AG04450 (cell line): ENCODE measurements at regions not wholly inside any gene's neighbourhood (a gene's known extent, or its start where the extent isn't known, plus 50 kb on each side); places are given as distances from the start of the nearest gene placed in this dataset.

Source experiments
- CTCF ChIA-PET: fragments of 300-600, 350-600 bp; formaldehyde crosslinking; extraction: SDS; loops from one replicate; lab custom pipeline; 2022; ENCODE audit warnings: antibody characterized with exemption, inconsistent platforms; lab: Charles Lee
- POLR2A ChIA-PET: fragments of 350-600 bp; formaldehyde crosslinking; extraction: SDS; loops from one replicate; lab custom pipeline; 2021; ENCODE audit warnings: antibody characterized with exemption, inconsistent platforms; lab: Yijun Ruan, JAX
- DNase-seq: peaks from one replicate; pipeline ENCODE4 v3.0.0-alpha.2; 2011; ENCODE audit warnings: low read depth, low spot score
- H3K27ac ChIP-seq: one replicate; pipeline ENCODE4 v1.5.1; 2012; ENCODE audit warnings: low read depth, low read length, control low read depth
- H3K27me3 ChIP-seq: one replicate; pipeline ENCODE4 v1.6.0; 2012; ENCODE audit warnings: low read length; ENCODE audit not compliant: control insufficient read depth, insufficient read depth
- H3K4me3 ChIP-seq: 2 replicates; pipeline ENCODE4 v1.5.1; 2011; ENCODE audit warnings: mild to moderate bottlenecking, low read depth, low read length, control low read depth
- H3K9me3 ChIP-seq: 2 replicates; pipeline ENCODE4 v1.5.1; 2012; ENCODE audit warnings: low read length; ENCODE audit not compliant: control insufficient read depth, insufficient read depth
- TF ChIP-seq, protein P1 (sequence below): IDR thresholded peaks from 2 replicates; pipeline ENCODE4 v1.5.1; 2011; ENCODE audit warnings: low read depth, low read length, control low read depth, inconsistent platforms

DNA sequence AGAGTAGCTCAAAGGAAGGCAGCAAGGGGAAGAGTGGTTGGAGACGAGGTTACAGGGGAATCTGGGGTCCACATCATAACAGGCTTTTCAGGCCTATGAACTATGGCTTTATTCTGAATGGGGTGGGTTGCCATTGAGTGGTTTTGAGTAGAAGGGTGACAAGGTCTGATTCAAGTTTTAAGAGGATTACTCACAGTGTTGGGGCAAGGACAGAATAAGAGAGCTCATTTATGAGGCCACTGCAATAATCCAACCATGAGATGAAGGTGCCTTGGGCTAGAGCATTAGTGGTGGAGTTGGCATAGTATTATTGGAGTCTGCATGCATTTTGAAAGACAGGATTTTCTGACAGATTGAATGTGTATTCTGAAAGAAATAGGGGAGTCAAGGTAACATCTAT is 315.9 kb downstream of the RNF144A start:
- Histone ChIP-seq H3K27me3 (no peaks in the 10 kb centered on the region), H3K9me3 (no peaks in the 10 kb centered on the region), H3K4me3 (no peak overlapping the region), H3K27ac (no peak overlapping the region)
- TF ChIP-seq, protein P1, sequence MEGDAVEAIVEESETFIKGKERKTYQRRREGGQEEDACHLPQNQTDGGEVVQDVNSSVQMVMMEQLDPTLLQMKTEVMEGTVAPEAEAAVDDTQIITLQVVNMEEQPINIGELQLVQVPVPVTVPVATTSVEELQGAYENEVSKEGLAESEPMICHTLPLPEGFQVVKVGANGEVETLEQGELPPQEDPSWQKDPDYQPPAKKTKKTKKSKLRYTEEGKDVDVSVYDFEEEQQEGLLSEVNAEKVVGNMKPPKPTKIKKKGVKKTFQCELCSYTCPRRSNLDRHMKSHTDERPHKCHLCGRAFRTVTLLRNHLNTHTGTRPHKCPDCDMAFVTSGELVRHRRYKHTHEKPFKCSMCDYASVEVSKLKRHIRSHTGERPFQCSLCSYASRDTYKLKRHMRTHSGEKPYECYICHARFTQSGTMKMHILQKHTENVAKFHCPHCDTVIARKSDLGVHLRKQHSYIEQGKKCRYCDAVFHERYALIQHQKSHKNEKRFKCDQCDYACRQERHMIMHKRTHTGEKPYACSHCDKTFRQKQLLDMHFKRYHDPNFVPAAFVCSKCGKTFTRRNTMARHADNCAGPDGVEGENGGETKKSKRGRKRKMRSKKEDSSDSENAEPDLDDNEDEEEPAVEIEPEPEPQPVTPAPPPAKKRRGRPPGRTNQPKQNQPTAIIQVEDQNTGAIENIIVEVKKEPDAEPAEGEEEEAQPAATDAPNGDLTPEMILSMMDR = no peak
- ChIA-PET POLR2A (no interaction called here), CTCF (no interaction called here)
- no peak for DNase-seq

DNA sequence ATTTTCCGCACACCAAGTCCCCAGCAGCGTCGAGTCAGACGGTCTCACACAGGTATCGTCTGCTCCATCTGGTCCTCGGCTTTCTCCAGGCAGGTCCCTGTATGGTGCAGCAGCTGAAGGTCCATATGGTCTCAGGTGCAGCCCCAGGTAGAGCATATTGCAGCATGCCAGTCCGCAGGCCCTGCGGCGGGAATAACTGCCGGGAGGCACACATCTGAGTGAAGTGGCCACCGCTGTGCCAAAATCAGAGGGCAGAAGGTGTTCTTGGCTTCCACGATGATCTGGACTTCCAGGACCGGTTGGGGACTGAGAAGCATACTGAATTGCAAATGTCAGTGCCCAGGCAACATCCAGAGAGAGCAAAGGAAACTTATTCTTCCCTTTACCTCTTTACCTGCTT is 320.3 kb downstream of the RNF144A start:
- ChIA-PET CTCF (no interaction called here), POLR2A (no interaction called here)
- no peak overlapping the region for H3K27ac ChIP-seq
- TF ChIP-seq, protein P1 = no peak
- no peaks in the 10 kb centered on the region for H3K27me3 ChIP-seq
- DNase-seq = no peak
- H3K4me3 ChIP-seq = no peak overlapping the region
- H3K9me3 ChIP-seq = no peaks in the 10 kb centered on the region

DNA sequence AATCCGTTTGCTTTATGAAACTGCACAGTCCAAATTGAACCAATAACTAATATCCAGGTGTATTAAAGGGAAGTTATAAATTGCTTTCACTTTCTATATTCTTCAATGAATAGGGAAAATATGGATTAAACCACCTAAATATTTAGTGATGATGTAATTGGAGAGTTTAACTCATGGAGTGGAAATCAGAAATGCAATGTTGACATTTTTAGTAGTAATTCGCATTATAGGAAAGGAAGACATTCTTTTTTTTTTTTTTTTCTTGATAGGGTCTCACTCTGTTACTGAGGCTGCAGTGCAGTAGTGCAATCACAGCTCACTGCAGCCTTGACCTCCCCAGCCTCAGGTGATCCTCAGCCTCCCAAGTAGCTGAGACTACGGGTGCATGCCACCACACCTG is 321.9 kb downstream of the RNF144A start:
- Histone ChIP-seq H3K9me3 (no peaks in the 10 kb centered on the region), H3K4me3 (no peak overlapping the region), H3K27ac (no peak overlapping the region), H3K27me3 (no peaks in the 10 kb centered on the region)
- TF ChIP-seq, protein P1 = no peak
- ChIA-PET CTCF (no interaction called here), POLR2A (no interaction called here)
- no peak for DNase-seq

DNA sequence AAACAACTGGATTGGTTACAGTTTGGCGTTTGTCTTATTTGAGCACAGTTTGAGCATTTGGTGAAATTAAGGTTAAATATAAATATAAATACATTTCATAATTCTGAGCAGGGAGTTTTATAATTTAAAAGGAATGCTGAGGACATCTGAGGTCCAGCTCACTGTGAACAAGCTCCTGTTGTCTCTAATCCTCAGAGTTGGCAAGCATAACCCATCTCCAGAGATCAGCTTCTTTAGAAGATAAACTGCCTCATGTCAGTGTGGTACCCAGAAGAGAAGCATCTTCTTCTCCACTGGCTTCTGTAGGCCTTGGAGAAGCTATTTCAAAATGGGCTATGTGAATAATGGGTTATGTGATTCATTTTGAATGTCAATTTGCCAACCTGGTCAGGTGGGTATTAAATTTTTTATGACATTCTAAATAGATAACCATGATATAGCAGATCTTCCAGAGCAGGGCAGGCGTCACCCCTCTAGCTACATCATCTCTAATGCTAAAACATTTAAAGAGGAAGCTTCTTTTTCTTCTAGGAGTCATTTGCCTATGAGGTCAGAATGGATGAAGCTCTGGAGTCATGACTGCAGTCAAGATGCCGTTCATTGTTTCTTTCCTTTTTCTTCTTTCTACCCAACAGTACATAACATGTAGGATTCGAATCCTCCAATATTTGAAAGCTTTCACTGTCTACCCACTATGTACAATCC is 324.0 kb downstream of the RNF144A start:
- ChIA-PET POLR2A (no interaction called here), CTCF (no interaction called here)
- DNase-seq = no peak
- Histone ChIP-seq H3K4me3 (no peak overlapping the region), H3K9me3 (no peaks in the 10 kb centered on the region), H3K27ac (no peak overlapping the region), H3K27me3 (no peaks in the 10 kb centered on the region)
- TF ChIP-seq, protein P1 = no peak

DNA sequence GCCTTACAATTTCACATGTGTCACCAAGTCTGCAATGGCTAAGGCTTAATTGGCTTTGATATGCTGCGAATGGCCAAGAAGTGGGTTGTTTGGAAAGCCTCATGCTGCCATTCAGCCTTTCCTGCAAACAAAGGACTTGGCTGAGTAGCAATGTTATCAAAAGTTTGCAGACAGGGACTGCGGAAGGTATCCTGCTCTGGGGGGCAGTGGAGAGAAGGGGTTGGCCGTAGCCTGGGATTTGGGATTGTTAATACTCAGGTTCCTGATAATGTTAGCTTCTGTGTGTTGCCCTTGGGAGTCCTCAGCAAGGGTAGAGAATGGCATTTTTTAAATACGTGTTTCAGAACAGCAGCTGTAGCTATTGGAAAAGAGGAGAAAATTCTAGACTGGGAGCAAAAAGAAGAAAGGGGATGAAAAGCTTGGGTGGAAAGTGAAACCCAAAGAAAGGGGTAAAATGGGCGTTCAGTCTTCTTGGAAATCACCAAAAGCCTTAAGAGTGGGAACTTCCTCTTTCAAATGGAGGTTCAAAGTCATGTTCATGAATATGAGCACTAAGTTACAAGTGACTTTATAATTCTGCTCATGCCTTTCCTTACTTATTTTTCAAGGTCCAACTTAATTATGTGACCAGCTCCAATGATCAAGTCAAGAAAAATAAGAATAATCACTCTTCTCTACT is 325.1 kb downstream of the RNF144A start:
- TF ChIP-seq, protein P1 = no peak
- no peak for DNase-seq
- Histone ChIP-seq H3K27ac (no peak overlapping the region), H3K27me3 (no peaks in the 10 kb centered on the region), H3K4me3 (no peak overlapping the region), H3K9me3 (no peaks in the 10 kb centered on the region)
- ChIA-PET CTCF (no interaction called here), POLR2A (no interaction called here)
